GM21381 (cell line): ENCODE measurements at regions not wholly inside any gene's neighbourhood (a gene's known extent, or its start where the extent isn't known, plus 50 kb on each side); places are given as distances from the start of the nearest gene placed in this dataset.
A peak's percentile ranks its signal among the peaks of the same experiment; 100 is the strongest.

Experiments
- ATAC-seq: cut with Tn5 transposase; IDR thresholded peaks from one replicate; pipeline ENCODE4 v1.9.1; 2021; ENCODE audit warnings: mild to moderate bottlenecking, moderate library complexity; ENCODE audit not compliant: unreplicated experiment

GRCh38 chr4:36492590-36492989, 211.2 kb downstream of the DTHD1 start:
- ATAC-seq = no peak

GRCh38 chr4:36493251-36493650, 211.8 kb downstream of the DTHD1 start:
- ATAC-seq = no peak

GRCh38 chr4:36494016-36494415, 212.6 kb downstream of the DTHD1 start:
- ATAC-seq = no peak

GRCh38 chr4:36494747-36495146, 213.3 kb downstream of the DTHD1 start:
- ATAC-seq = no peak

- no peak for ATAC-seq
Observed at GRCh38 chr4:36502350-36502749, 220.9 kb downstream of the DTHD1 start.

- ATAC-seq = no peak
Observed at GRCh38 chr4:36508394-36508793, 227.0 kb downstream of the DTHD1 start.

GRCh38 chr4:36509845-36510244, 228.4 kb downstream of the DTHD1 start:
- no peak for ATAC-seq

GRCh38 chr4:36511785-36512184, 230.4 kb downstream of the DTHD1 start:
- ATAC-seq = no peak

GRCh38 chr4:36516522-36517095, 235.2 kb downstream of the DTHD1 start:
- ATAC-seq = no peak

- no peak for ATAC-seq
Observed at GRCh38 chr4:36523182-36523581, 241.8 kb downstream of the DTHD1 start.

GRCh38 chr4:36532670-36533379, 251.4 kb downstream of the DTHD1 start:
- ATAC-seq = no peak

GRCh38 chr4:36533944-36534343, 252.5 kb downstream of the DTHD1 start:
- ATAC-seq = no peak

- ATAC-seq = no peak
Observed at GRCh38 chr4:36547383-36547782, 266.0 kb downstream of the DTHD1 start.

GRCh38 chr4:36549252-36549651, 267.8 kb downstream of the DTHD1 start:
- ATAC-seq = no peak

GRCh38 chr4:36549992-36550391, 268.6 kb downstream of the DTHD1 start:
- no peak for ATAC-seq

GRCh38 chr4:36551697-36552214, 270.3 kb downstream of the DTHD1 start:
- ATAC-seq = peak; percentile 89

- ATAC-seq = no peak
Observed at GRCh38 chr4:36553029-36553428, 271.6 kb downstream of the DTHD1 start.

GRCh38 chr4:36553453-36553852, 272.0 kb downstream of the DTHD1 start:
- ATAC-seq = no peak

- no peak for ATAC-seq
Observed at GRCh38 chr4:36556984-36557383, 275.6 kb downstream of the DTHD1 start.

- ATAC-seq = no peak
Observed at GRCh38 chr4:36568575-36568974, 287.2 kb downstream of the DTHD1 start.

- no peak for ATAC-seq
Observed at GRCh38 chr4:36573441-36573840, 292.0 kb downstream of the DTHD1 start.

- ATAC-seq = no peak
Observed at GRCh38 chr4:36574816-36575215, 293.4 kb downstream of the DTHD1 start.

GRCh38 chr4:36582198-36582597, 300.8 kb downstream of the DTHD1 start:
- no peak for ATAC-seq
